ENCODE measurements at regions not wholly inside any gene's neighbourhood (a gene's known extent, or its start where the extent isn't known, plus 50 kb on each side); places are given as distances from the start of the nearest gene placed in this dataset.

- DNase-seq = no peak
Measured at GRCh38 chr2:42913280-42913878, 121.0 kb upstream of the HAAO start.

DNA sequence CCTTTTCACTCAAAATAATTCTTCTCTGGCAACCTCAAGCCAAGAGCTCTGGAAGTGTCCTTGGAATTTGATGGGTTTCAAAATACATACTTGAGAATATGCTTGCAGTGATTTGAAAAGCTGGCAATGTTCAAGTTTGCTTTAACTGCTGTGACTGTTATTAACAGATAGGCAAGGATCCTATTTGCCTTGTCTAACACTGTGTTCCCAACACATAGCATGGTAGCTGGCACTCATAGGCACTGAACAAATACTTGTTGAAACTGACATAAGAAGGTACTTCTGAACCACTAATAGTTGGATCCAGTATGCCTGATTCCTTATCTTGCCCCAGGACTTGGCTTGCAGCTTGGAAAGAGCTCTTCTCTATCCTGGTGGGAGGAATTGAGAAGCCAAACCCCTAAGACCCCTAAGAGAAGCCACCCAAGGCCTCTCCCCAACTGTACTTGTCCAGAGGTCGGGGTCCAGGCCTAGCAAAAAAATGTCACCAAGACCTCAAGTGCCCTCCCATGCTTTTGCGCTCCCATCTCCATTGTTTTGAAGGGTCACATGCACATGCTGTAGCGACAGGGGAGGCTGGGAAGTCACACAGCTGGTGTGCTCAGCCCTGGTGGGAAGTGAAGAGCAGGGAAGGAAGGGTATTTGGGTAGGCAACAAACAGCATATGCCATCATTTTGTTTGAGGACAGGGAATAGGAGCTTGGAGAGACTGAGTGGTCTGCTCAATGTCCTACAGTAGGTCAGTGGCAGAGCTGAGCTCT lies 118.4 kb upstream of the HAAO start:
- no peak for DNase-seq

DNA sequence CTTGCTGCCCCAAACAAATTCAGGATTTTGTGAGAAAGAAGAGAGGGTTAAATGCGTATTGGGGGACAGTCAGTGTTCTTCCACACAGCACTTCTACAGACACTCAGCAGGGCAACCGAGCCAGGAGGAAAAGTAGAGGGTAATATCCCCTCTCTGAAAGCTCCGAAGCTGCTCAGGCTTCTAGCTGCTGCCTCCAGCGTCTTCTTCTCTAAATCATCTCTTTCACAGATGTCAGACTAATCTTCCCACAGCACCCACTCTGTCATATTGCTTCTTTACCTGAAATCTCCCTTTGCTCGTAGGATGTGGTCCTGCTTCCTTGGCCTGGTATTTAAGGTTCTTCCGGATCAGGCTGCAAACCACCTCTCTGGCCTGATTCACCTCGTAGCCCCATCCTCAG lies 117.6 kb upstream of the HAAO start:
- DNase-seq = no peak

- DNase-seq = no peak
Measured at GRCh38 chr2:42908518-42909200, 116.3 kb upstream of the HAAO start.

DNA sequence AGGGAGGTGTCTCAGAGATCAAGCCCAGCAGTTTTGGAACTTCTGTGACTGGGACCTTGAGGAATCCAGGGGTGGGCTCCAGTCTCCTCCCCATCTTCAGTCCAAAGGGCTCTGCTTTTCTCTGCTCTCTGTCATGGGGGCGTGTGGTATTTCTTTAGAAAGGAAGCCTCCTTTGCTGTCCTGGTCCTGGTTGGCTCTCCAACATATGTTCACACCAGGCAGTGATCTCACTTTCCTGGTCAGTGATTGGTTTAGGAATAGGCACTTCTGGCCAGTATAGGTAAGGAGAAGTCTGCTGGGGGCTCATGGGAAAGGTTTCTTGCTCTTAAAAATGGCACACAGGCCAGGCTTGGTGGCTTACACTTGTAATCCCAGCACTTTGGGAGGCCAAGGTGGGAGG lies 115.5 kb upstream of the HAAO start:
- no peak for DNase-seq

DNA sequence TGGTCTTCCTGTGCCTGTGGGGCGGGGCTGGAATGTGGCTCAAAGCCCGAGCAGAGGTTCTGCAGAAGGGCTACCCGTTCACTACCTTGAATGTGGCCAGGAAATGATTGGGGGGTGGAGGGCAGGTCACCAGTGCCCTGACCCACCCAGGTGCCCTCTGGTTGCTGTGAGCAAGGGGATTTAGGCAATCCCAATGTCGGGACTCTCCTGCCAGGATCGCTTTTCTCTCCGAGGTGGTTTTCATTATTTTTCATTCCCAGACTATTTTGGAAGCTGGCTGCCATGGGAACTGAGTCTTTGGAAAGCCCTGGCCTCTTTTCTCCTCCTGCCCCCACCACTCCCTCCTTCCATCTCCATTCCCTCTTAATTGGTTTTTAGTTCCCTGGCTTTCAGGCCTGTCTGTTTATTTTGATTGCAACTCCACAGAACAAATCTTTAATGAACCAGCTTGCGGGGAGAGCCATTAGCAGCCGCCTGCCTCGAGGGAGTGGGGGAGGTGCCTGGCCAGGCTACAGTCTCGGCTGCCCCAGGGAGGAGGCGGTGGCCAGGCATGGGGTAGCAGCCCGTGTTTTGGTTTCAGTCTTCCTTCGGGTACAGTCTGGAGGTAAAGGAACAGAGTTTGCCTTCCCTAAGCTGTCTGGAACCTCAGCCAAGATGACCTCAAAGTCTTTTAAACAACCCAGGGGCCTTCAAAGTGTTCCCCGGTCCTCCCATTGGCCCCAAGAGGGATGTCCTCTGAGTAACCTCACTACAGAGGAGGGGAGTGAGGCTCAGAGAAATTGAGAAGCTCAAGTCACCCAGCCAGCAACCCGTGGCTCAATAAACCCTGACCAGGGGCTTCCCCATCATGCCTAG lies 114.4 kb upstream of the HAAO start:
- no peak for DNase-seq

GRCh38 chr2:42906111-42906556 lies 113.8 kb upstream of the HAAO start:
- no peak for DNase-seq

- no peak for DNase-seq
Measured at GRCh38 chr2:42905341-42906110, 113.1 kb upstream of the HAAO start.

GRCh38 chr2:42904576-42904876 lies 112.1 kb upstream of the HAAO start:
- DNase-seq = no peak

DNA sequence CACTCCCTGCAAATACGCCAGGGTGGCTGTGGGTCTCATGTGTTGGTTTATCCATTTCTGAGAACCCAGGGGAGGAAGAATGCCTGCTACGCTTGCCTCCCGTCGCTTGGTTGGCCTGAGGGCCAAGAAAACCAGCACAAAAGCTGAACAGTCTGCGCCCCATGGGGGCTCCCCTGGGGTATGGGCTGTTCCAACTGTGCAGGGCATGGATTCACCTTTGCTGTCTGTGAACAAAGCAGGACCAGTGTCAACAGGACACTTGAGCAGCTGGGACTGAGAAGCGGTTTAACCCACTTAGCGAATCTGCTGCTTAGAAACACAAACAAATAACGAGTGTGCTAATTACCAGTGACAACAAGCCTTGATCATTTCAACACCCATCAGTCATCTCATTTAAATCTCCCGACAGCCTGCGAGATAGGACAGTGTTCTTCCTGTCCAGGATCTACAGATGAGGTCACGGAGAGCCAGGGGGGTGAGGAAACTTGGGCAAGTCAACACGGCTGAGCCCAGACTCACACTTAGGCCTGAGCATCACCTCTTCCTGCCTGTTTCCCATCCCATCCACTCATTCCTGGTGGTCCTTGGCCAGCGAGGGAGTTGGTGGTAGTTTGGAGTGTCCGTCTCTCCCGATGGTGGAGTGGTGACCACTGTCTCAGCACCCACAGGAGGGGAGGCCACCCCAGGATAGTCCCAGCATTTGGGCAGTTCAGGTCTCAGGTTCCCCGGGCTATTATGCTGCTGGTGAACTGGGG lies 111.6 kb upstream of the HAAO start:
- no peak for DNase-seq

DNA sequence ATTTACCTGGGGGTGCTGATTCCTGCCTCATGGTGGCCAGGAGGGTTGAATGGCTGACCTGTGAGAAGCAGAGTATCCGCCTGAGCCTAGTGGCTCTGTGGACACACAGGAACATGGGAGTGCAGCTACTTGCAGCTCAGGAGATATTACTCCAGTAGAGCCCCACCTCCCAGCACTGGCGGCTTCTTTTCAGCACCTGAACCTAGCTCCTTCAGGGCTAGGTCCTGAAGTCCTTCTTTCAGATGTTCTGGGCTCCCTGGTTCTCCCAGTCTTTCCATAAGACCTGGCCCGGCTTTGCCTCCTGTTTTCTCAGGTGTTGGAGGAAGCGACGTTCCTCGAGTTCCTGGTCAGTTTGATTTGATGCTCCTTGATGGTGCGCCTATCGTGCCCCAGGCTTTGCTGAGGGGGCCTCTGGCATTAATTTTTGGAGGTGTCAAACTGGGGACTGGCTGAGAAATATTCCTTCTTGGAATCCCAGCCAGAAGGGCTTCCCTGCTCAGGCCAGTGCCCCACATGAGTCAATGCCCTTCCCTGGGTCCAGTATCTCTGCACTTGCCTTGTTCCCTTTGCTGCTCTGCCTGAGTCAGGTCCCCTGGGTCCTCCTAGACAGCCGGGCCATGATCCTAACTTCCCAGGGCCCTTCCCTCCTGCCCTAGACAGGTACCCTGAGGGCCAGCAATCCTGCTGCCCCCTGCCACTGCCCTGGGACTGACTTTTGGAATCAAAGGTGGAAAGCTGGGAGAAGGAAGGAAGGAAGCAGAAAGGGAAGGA lies 110.7 kb upstream of the HAAO start:
- DNase-seq = no peak

DNA sequence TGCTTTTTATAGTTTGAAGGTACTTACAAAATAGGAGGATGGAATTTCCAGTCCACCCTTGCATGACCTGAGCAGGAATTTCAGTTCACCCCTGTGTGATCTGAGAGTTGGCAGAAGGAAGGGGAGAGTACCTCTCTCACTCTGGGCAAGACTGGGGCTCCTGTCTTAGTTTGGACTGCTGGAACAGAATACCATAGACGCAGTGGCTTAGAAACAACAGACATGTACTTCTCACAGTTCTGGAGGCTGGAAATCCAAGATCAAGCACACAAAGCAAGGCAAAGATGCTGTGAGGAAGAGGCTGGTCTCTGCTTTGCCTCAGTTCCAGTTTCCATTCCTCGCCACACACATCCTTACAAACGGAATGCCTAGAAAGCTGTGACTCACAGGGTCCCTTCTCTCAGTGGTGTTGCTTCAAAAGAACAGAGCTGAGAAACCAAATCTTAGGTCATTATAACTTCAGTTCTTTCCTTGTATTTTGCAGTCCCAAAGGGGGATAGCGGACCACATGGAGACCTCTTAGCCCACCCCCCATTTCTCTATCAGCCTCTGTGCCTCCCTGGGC lies 108.8 kb upstream of the HAAO start:
- DNase-seq = no peak

DNA sequence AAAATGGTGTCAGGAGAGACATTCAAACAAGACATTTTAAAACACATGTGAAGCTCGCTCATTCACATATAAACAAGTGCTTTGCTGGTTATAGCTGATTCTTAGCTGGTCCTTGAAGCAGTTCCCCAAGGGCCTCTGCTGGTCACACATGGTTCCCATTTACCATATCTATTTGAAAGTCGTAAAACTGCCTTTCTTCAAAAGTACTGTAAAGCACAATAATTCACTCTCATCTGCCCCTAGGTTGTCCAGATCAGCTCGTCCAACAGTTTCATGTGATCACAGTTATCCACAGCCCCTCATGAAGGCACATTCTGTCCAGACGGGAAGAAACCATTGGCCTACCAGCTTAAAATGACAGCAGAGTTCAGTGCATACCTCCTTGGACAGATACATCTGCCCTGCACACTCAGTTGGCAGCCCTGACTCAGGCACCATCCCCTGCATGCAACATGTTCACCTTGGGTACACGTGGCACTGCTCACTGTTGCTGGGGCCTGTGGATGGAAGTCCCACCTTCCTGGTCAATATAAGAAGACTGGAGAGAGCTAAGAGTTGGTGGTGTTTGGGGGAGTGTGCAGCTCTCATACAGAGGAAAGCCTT lies 108.0 kb upstream of the HAAO start:
- DNase-seq = no peak

GRCh38 chr2:42897358-42897757 lies 105.0 kb upstream of the HAAO start:
- no peak for DNase-seq

GRCh38 chr2:42895791-42896135 lies 103.4 kb upstream of the HAAO start:
- DNase-seq = no peak

GRCh38 chr2:42895134-42895790 lies 102.9 kb upstream of the HAAO start:
- no peak for DNase-seq

DNA sequence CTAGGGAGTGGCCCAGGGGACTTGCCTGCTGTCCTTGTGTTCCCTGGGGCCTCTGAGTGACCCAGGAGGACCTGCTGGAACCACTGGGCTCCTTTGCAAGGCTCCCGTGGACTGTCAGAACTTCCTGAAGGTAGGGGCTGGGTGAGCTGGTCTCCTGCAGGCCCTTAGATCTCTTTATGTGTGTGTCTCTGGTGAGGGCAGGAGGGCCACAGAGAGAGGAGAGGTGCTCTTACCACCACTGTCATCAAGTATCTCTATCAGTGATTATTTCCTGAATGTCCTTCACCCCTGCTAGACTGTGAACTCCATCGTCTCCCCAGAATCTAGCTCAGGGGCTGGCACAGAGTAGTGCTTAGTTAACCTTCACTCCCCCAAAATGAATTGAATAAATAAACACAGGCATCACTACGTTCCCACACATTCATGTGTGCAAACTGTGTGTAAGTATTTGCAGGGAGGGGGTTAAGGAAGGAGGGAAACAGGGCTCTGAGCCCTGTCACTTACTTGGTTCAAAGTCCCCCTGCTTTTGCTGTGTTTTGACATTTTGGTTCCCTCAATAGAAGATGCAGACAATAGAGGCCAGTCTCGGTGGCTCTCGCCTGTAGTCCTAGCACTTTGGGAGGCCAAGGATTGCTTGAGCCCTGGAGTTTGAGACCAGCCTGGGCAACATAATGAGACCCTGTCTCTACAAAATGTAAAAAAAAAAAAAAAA lies 100.8 kb upstream of the HAAO start:
- no peak for DNase-seq

- DNase-seq = no peak
Measured at GRCh38 chr2:42890791-42891355, 98.5 kb upstream of the HAAO start.
